ENCODE measurements at regions not wholly inside any gene's neighbourhood (a gene's known extent, or its start where the extent isn't known, plus 50 kb on each side); places are given as distances from the start of the nearest gene placed in this dataset.

DNA sequence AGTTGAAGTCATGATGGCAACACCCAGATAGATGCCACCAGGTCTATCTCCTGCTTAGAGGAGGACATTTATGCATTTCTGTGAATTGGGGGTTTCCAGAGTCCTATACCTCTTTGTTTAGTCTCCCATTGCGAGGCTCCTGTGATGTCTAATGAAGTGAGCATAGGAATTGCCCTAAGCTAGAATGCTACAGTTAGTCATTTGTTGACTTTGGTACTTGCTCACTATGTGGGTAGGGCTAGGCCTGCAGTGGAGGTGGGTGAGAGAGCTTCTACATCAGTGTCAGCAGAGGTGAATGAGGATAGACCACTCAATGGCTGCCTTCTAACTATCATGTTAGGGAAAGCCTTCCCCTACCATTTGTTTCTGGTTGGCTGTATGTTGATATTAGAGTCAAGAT is 173.3 kb upstream of the POC5 start:
- TF ChIP-seq YY1 (IDR thresholded peaks at IDR 0.05; ENCODE audit: insufficient read depth, insufficient read length), result no peak
- no peak for TF ChIP-seq SUZ12 (IDR thresholded peaks at IDR 0.05; ENCODE audit: extremely low read depth, insufficient read depth, insufficient read length)
- TF ChIP-seq ZNF274 (IDR thresholded peaks at IDR 0.05; ENCODE audit: low read depth, low read length), result no peak
